H1 (cell line): ENCODE measurements at regions not wholly inside any gene's neighbourhood (a gene's known extent, or its start where the extent isn't known, plus 50 kb on each side); places are given as distances from the start of the nearest gene placed in this dataset.

Source experiments
- CTCF ChIA-PET: fragments of 300-600 bp; sonication (Branson Sonifier 250); formaldehyde crosslinking; loops from one replicate; lab custom pipeline; 2021; ENCODE audit not compliant: partially characterized antibody; lab: Charles Lee
- POLR2A ChIA-PET: fragments of 300-600 bp; sonication (Branson Sonifier 250); formaldehyde crosslinking; loops from one replicate; lab custom pipeline; 2021; ENCODE audit warnings: inconsistent platforms; ENCODE audit not compliant: partially characterized antibody; lab: Charles Lee
- DNase-seq, 2 experiments: peaks; one replicate each; pipeline versions ENCODE4 v3.0.0 to v3.0.0-alpha.2; 2010 to 2022; ENCODE audit warnings: low spot score in 2 of 2, low read depth in 1 of 2, mixed read lengths in 1 of 2
- FAIRE-seq: peaks from 2 replicates; lab custom pipeline; 2011; peaks lifted over from hg19 to GRCh38; lab: Jason Lieb, UNC
- H2AFZ ChIP-seq: 2 replicates; pipeline ENCODE4 v1.8.1; 2012; ENCODE audit warnings: low read length, inconsistent platforms
- H2AK5ac ChIP-seq: 2 replicates; pipeline ENCODE4 v1.6.1; 2013; ENCODE audit warnings: low read depth, low read length
- H2BK120ac ChIP-seq: replicated peaks from 2 replicates; pipeline ENCODE3; 2013; ENCODE audit warnings: low read depth, low read length, inconsistent platforms
- H2BK12ac ChIP-seq: 2 replicates; pipeline ENCODE4 v1.6.1; 2013; ENCODE audit warnings: low read depth, low read length
- H2BK15ac ChIP-seq: 2 replicates; pipeline ENCODE4 v1.6.1; 2013; ENCODE audit warnings: low read length
- H2BK20ac ChIP-seq: 2 replicates; pipeline ENCODE4 v1.6.1; 2013; ENCODE audit warnings: low read length
- H2BK5ac ChIP-seq: 2 replicates; pipeline ENCODE4 v1.6.1; 2013; ENCODE audit warnings: low read depth, low read length
- H3K14ac ChIP-seq: 2 replicates; pipeline ENCODE4 v1.6.1; 2013; ENCODE audit warnings: inconsistent platforms; ENCODE audit not compliant: insufficient read length
- H3K18ac ChIP-seq: 2 replicates; pipeline ENCODE4 v1.6.1; 2013; ENCODE audit warnings: low read length; ENCODE audit errors: extremely low read depth
- H3K23ac ChIP-seq: 2 replicates; pipeline ENCODE4 v1.6.1; 2013; ENCODE audit warnings: inconsistent platforms; ENCODE audit not compliant: insufficient read length
- H3K23me2 ChIP-seq: 2 replicates; pipeline ENCODE4 v1.6.1; 2013; ENCODE audit warnings: low read depth, low read length
- H3K27ac ChIP-seq: 2 replicates; pipeline ENCODE4 v1.6.1; 2011; ENCODE audit warnings: low read depth, low read length, inconsistent platforms
- H3K27me3 ChIP-seq, 4 experiments: replicated peaks in 1 of 4; 1 replicate in 1 of 4; 2 replicates in 3 of 4; pipeline versions ENCODE4 v1.6.1 to v1.8.1; 2011 to 2013; ENCODE audit warnings: low read length in 3 of 4, mild to moderate bottlenecking in 3 of 4, inconsistent platforms in 2 of 4, mixed read lengths in 2 of 4, moderate library complexity in 1 of 4; ENCODE audit not compliant: control insufficient read depth in 3 of 4, insufficient read depth in 3 of 4; ENCODE audit errors: extremely low read depth in 1 of 4
- H3K36me3 ChIP-seq, 4 experiments: 2 replicates each; pipeline versions ENCODE4 v1.6.1 to v1.8.1; 2011 to 2013; ENCODE audit warnings: mild to moderate bottlenecking in 4 of 4, low read length in 3 of 4, moderate library complexity in 2 of 4, control low read depth in 1 of 4, inconsistent platforms in 1 of 4; ENCODE audit not compliant: insufficient read depth in 4 of 4, control insufficient read depth in 2 of 4
- H3K4ac ChIP-seq: replicated peaks from 2 replicates; pipeline ENCODE3; 2013; ENCODE audit warnings: low read length, low read depth, mixed read lengths, inconsistent platforms; ENCODE audit not compliant: insufficient read length
- H3K4me1 ChIP-seq, 4 experiments: replicated peaks in 1 of 4; 1 replicate in 1 of 4; 2 replicates in 3 of 4; pipeline versions ENCODE4 v1.6.1 to v1.8.1; 2011 to 2013; ENCODE audit warnings: low read length in 3 of 4, inconsistent platforms in 2 of 4, mixed read lengths in 1 of 4; ENCODE audit not compliant: insufficient read depth in 4 of 4, control insufficient read depth in 3 of 4
- H3K4me2 ChIP-seq, 2 experiments: 2 replicates each; pipeline versions ENCODE4 v1.6.1 to v1.8.1; 2011 to 2013; ENCODE audit warnings: low read depth in 2 of 2, low read length in 2 of 2, control low read depth in 1 of 2, inconsistent platforms in 1 of 2, mild to moderate bottlenecking in 1 of 2; ENCODE audit not compliant: insufficient read depth in 1 of 2
- H3K4me3 ChIP-seq, 4 experiments: fragments of 200-600, 300-600 bp in 1 of 4; sonication (generic), shearing (Covaris generic), sonication (Bioruptor Twin) in 1 of 4; 2 replicates each; pipeline versions ENCODE4 v1.5.1 to v1.8.1; 2011 to 2016; ENCODE audit warnings: low read length in 4 of 4, low read depth in 3 of 4, control low read depth in 2 of 4, inconsistent platforms in 2 of 4, mild to moderate bottlenecking in 2 of 4, mixed read lengths in 1 of 4, moderate library complexity in 1 of 4; ENCODE audit not compliant: insufficient read depth in 2 of 4; ENCODE audit errors: extremely low read depth in 1 of 4
- H3K56ac ChIP-seq: replicated peaks from 2 replicates; pipeline ENCODE3; 2013; ENCODE audit warnings: low read depth, mild to moderate bottlenecking, mixed read lengths, low read length, inconsistent platforms; ENCODE audit not compliant: insufficient read length
- H3K79me1 ChIP-seq: 2 replicates; pipeline ENCODE4 v1.6.1; 2013; ENCODE audit warnings: low read depth, low read length, control low read depth
- H3K79me2 ChIP-seq, 2 experiments: 2 replicates each; pipeline versions ENCODE4 v1.6.1 to v1.8.1; 2012 to 2013; ENCODE audit warnings: low read length in 2 of 2, mild to moderate bottlenecking in 2 of 2, inconsistent platforms in 1 of 2; ENCODE audit not compliant: insufficient read depth in 2 of 2, control insufficient read depth in 1 of 2
- H3K9ac ChIP-seq, 4 experiments: replicated peaks in 1 of 4; 1 replicate in 1 of 4; 2 replicates in 3 of 4; pipeline versions ENCODE4 v1.6.1 to v1.8.1; 2011 to 2013; ENCODE audit warnings: low read depth in 3 of 4, low read length in 3 of 4, control low read depth in 2 of 4, mild to moderate bottlenecking in 2 of 4, moderate library complexity in 2 of 4, inconsistent platforms in 1 of 4; ENCODE audit errors: extremely low read depth in 1 of 4
- H3K9me3 ChIP-seq, 2 experiments: 2 replicates each; pipeline versions ENCODE4 v1.6.1 to v1.8.1; 2012 to 2013; ENCODE audit warnings: mild to moderate bottlenecking in 2 of 2, moderate library complexity in 2 of 2, control low read depth in 1 of 2, inconsistent platforms in 1 of 2, low read depth in 1 of 2, low read length in 1 of 2, mixed read lengths in 1 of 2; ENCODE audit not compliant: insufficient read depth in 2 of 2
- H4K20me1 ChIP-seq, 2 experiments: replicated peaks in 1 of 2; 2 replicates each; pipeline versions ENCODE3 to v1.8.1; 2011 to 2013; ENCODE audit warnings: inconsistent platforms in 2 of 2, low read length in 2 of 2, mild to moderate bottlenecking in 1 of 2; ENCODE audit not compliant: insufficient read depth in 2 of 2, control insufficient read depth in 1 of 2
- H4K5ac ChIP-seq: 2 replicates; pipeline ENCODE4 v1.6.1; 2013; ENCODE audit warnings: low read length, low read depth, mixed read lengths, inconsistent platforms; ENCODE audit not compliant: insufficient read length
- H4K8ac ChIP-seq: 2 replicates; pipeline ENCODE4 v1.8.0; 2013; ENCODE audit warnings: mild to moderate bottlenecking, moderate library complexity, low read length, inconsistent platforms; ENCODE audit not compliant: insufficient read depth; ENCODE audit errors: extremely low read depth
- H4K91ac ChIP-seq: replicated peaks from 2 replicates; pipeline ENCODE3; 2013; ENCODE audit warnings: low read length, mixed read lengths, inconsistent platforms; ENCODE audit not compliant: insufficient read length
- BCL11A ChIP-seq, 2 experiments: IDR thresholded peaks; one replicate each; pipeline ENCODE4 v1.6.1; 2011; ENCODE audit warnings: low read depth in 2 of 2, low read length in 2 of 2, mild to moderate bottlenecking in 2 of 2
- BRCA1 ChIP-seq: IDR thresholded peaks from 2 replicates; pipeline ENCODE4 v1.6.1; 2012; ENCODE audit warnings: low read depth, low read length, improper control_type of control experiment
- CREB1 ChIP-seq: IDR thresholded peaks from 2 replicates; pipeline ENCODE4 v1.6.1; 2012; ENCODE audit warnings: inconsistent platforms
- KDM4A ChIP-seq: IDR thresholded peaks from one replicate; pipeline ENCODE4 v1.7.1; 2012; ENCODE audit warnings: low read depth, mild to moderate bottlenecking, moderate library complexity, low read length, inconsistent platforms; ENCODE audit not compliant: severe bottlenecking
- MAFK ChIP-seq: IDR thresholded peaks from 2 replicates; pipeline ENCODE4 v1.6.1; 2012; ENCODE audit warnings: low read depth, mild to moderate bottlenecking, improper control_type of control experiment, low read length
- NANOG ChIP-seq: IDR thresholded peaks from 2 replicates; pipeline ENCODE4 v1.6.1; 2011; ENCODE audit warnings: low read length, low read depth, mild to moderate bottlenecking, inconsistent platforms; ENCODE audit not compliant: insufficient read depth, poor library complexity, severe bottlenecking
- SIX5 ChIP-seq: IDR thresholded peaks from 2 replicates; pipeline ENCODE4 v1.6.1; 2011; ENCODE audit warnings: mild to moderate bottlenecking, low read depth, low read length
- SRF ChIP-seq: IDR thresholded peaks from 2 replicates; pipeline ENCODE4 v1.6.1; 2011; ENCODE audit warnings: mild to moderate bottlenecking, low read depth, low read length, moderate library complexity
- SUZ12 ChIP-seq: fragments of 200-600 bp; sonication (generic); IDR thresholded peaks from 2 replicates; pipeline ENCODE4 v1.6.1; 2012; ENCODE audit warnings: mild to moderate bottlenecking, inconsistent platforms, low read length, moderate library complexity, mixed read lengths
- TCF12 ChIP-seq: IDR thresholded peaks from 2 replicates; pipeline ENCODE4 v1.6.1; 2011; ENCODE audit warnings: low read depth, mild to moderate bottlenecking, low read length
- TEAD4 ChIP-seq: IDR thresholded peaks from 2 replicates; pipeline ENCODE4 v1.6.1; 2012; ENCODE audit warnings: low read depth, low read length, inconsistent platforms, mixed read lengths
- YY1 ChIP-seq: IDR thresholded peaks from 2 replicates; pipeline ENCODE4 v1.6.1; 2011; ENCODE audit warnings: low read depth, mild to moderate bottlenecking, low read length
- ZNF274 ChIP-seq: IDR thresholded peaks from 2 replicates; pipeline ENCODE4 v1.7.0; 2012; ENCODE audit warnings: low read length, borderline replicate concordance; ENCODE audit errors: extremely low read depth
- WGBS, 2 experiments: shearing (Covaris generic) in 1 of 2; methylation state at CpG; one replicate each; pipeline versions ENCODE4 v1.1.6 to v1.1.7; 2013 to 2015; ENCODE audit warnings: low lambda C conversion rate in 2 of 2, mixed read lengths in 2 of 2, inconsistent platforms in 1 of 2, low coverage in 1 of 2, missing lambda C conversion rate in 1 of 2; ENCODE audit not compliant: insufficient replicate concordance in 2 of 2, insufficient coverage in 1 of 2, insufficient read length in 1 of 2; ENCODE audit errors: extremely low coverage in 1 of 2, missing lambda C conversion rate in 1 of 2; 5-methylcytosine and 5-hydroxymethylcytosine counted together
- TF ChIP-seq, protein P1 (sequence below): IDR thresholded peaks from 2 replicates; pipeline ENCODE4 v1.6.1; 2012; ENCODE audit warnings: low read length, inconsistent platforms

DNA sequence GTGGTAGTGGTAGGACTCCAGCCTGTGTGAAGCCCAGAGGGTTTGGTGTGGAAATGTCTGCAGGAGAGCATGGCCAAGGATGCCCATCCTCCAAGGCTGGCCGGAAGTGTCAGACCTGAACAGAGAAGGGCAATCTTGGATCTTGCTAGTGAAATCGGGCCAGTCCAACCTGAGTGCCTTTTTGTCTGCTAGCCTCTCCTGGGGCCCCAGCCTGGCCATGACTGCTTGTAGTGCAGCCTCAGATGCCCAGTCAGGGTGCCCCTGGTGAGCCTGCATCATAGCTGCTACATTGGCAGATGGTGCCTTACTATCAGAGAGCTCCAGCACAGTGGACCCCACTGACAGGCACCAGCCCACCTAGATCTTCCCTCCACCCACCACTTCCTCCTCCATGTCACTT, 99.3 kb upstream of the PCDH18 start:
- H3K4me3 ChIP-seq = no peak overlapping the region
- H3K9me3 ChIP-seq = peaks cover 0 to 2% of the 10 kb centered on the region in 2 experiments; a peak in 1 of 4 replicates
- no peak overlapping the region for H4K91ac ChIP-seq
- ChIA-PET CTCF (interaction anchor here (1.7 kb wide), 1 partner anchor 20 kb away, joined by 7 read pairs; no protein-coding TSS in a partner anchor), POLR2A (no interaction called here)
- peak overlapping the region; percentile 9; the same call in 1 of the 2 replicates for H2BK15ac ChIP-seq
- WGBS, 2 experiments = 88% methylated on average over 2 of the region's 2 CpGs; no CpG with 5 or more reads in 1 of the 2 experiments
- H2AK5ac ChIP-seq = no peak overlapping the region
- no peaks in the 10 kb centered on the region for H3K79me2 ChIP-seq
- no peak overlapping the region for H3K56ac ChIP-seq
- H3K18ac ChIP-seq = no peak overlapping the region
- peaks cover 0 to 2% of the 10 kb centered on the region in 2 experiments for H4K20me1 ChIP-seq
- DNase-seq = no peak
- no peak overlapping the region for H3K4me2 ChIP-seq
- no peaks in the 10 kb centered on the region for H3K23me2 ChIP-seq
- no peak for FAIRE-seq
- H2BK5ac ChIP-seq = no peak overlapping the region
- H2BK120ac ChIP-seq = no peak overlapping the region
- H3K27me3 ChIP-seq = no peaks in the 10 kb centered on the region
- H3K36me3 ChIP-seq = no peaks in the 10 kb centered on the region
- H3K23ac ChIP-seq = no peak overlapping the region
- H3K14ac ChIP-seq = no peak overlapping the region
- no peak overlapping the region for H3K4ac ChIP-seq
- H2BK12ac ChIP-seq = no peak overlapping the region
- no peak overlapping the region for H2AFZ ChIP-seq
- H4K8ac ChIP-seq = no peak overlapping the region
- no peak overlapping the region for H3K9ac ChIP-seq
- no peak overlapping the region for H4K5ac ChIP-seq
- no peak overlapping the region for H3K27ac ChIP-seq
- no peak overlapping the region for H2BK20ac ChIP-seq
- no peaks in the 10 kb centered on the region for H3K79me1 ChIP-seq
- H3K4me1 ChIP-seq = no peaks in the 10 kb centered on the region; a peak in 1 of 7 replicates
- TF ChIP-seq BRCA1 (no peak), KDM4A (no peak), SUZ12 (no peak), MAFK (no peak), BCL11A (IDR thresholded peaks at IDR 0.05; ENCODE audit: low read depth in 2 of 2, low read length in 2 of 2) (no peak), TCF12 (no peak), ZNF274 (no peak), SIX5 (no peak), TEAD4 (no peak), YY1 (no peak), CREB1 (no peak), NANOG (no peak), SRF (no peak)
- TF ChIP-seq, protein P1, sequence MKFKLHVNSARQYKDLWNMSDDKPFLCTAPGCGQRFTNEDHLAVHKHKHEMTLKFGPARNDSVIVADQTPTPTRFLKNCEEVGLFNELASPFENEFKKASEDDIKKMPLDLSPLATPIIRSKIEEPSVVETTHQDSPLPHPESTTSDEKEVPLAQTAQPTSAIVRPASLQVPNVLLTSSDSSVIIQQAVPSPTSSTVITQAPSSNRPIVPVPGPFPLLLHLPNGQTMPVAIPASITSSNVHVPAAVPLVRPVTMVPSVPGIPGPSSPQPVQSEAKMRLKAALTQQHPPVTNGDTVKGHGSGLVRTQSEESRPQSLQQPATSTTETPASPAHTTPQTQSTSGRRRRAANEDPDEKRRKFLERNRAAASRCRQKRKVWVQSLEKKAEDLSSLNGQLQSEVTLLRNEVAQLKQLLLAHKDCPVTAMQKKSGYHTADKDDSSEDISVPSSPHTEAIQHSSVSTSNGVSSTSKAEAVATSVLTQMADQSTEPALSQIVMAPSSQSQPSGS = no peak
